GM13976 (cell line): ENCODE measurements at regions not wholly inside any gene's neighbourhood (a gene's known extent, or its start where the extent isn't known, plus 50 kb on each side); places are given as distances from the start of the nearest gene placed in this dataset.
"Not testable (repeated sequence)": the region's sequence is repeated elsewhere in the genome, so short reads cannot be mapped to it uniquely, and the experiment has no call there.

Experiments
- DNase-seq: peaks from one replicate; pipeline ENCODE4 v3.0.0; 2012; ENCODE audit warnings: low spot score
- CTCF ChIP-seq: IDR thresholded peaks from 2 replicates; pipeline ENCODE4 v1.5.1; 2012; ENCODE audit warnings: borderline replicate concordance, mild to moderate bottlenecking; ENCODE audit not compliant: insufficient read depth; ENCODE audit errors: extremely low read depth, missing control alignments, control extremely low read depth
- in situ Hi-C: fragments of 300-500 bp; cut with MboI; formaldehyde crosslinking; loops from one replicate; pipeline ENCODE4 v1.12.0; 2022; ENCODE audit warnings: low sequenced_read_pairs, mixed read lengths, inconsistent platforms; ENCODE audit not compliant: unreplicated experiment

GRCh38 chr14:37711356-37711830 is 116.0 kb downstream of the TTC6 start:
- no peak for DNase-seq
- in situ Hi-C loops: no loop called here
- TF ChIP-seq CTCF: no peak

GRCh38 chr14:37711831-37712475 is 116.5 kb downstream of the TTC6 start:
- no peak for TF ChIP-seq CTCF
- in situ Hi-C loops: no loop called here
- DNase-seq: no peak

- in situ Hi-C loops, DNase-seq: not testable (repeated sequence)
These were observed 117.0 kb downstream of the TTC6 start for GRCh38 chr14:37712476-37712860.

GRCh38 chr14:37712976-37713431 is 117.6 kb downstream of the TTC6 start:
- in situ Hi-C loops: no loop called here
- no peak for DNase-seq
- no peak for TF ChIP-seq CTCF

- in situ Hi-C loops: no loop called here
- TF ChIP-seq CTCF: no peak
- DNase-seq: no peak
These were observed 124.7 kb downstream of the TTC6 start for GRCh38 chr14:37720131-37720530.

- no peak for TF ChIP-seq CTCF
- DNase-seq: no peak
- in situ Hi-C loops: no loop called here
These were observed 126.7 kb downstream of the TTC6 start for GRCh38 chr14:37721976-37722659.

GRCh38 chr14:37723515-37723914 is 128.1 kb downstream of the TTC6 start:
- no peak for DNase-seq
- in situ Hi-C loops: no loop called here
- TF ChIP-seq CTCF: no peak
